Endothelial cell of umbilical vein (primary cell): ENCODE measurements at regions not wholly inside any gene's neighbourhood (a gene's known extent, or its start where the extent isn't known, plus 50 kb on each side); places are given as distances from the start of the nearest gene placed in this dataset.

Source experiments
- BruUV-seq: library from RNA; stranded (reverse); fragments of 400-500 nt; replicated peaks from 2 replicates; lab custom pipeline; 2021; lab: Mats Ljungman, UMichigan
- CTCF ChIA-PET: fragments of 300-600, 350-600 bp; sonication (Branson Sonifier 250); formaldehyde crosslinking; loops from one replicate; lab custom pipeline; 2021; ENCODE audit warnings: antibody characterized with exemption, inconsistent platforms; lab: Charles Lee
- POLR2A ChIA-PET: fragments of 300-600, 350-600 bp; sonication (Branson Sonifier 250); formaldehyde crosslinking; loops from one replicate; lab custom pipeline; 2021; ENCODE audit warnings: antibody characterized with exemption, inconsistent platforms; lab: Charles Lee
- DNase-seq: peaks from one replicate; pipeline ENCODE4 v3.0.0-alpha.2; 2011; ENCODE audit warnings: low read depth, low spot score
- FAIRE-seq: peaks from 2 replicates; lab custom pipeline; 2011; peaks lifted over from hg19 to GRCh38; lab: Jason Lieb, UNC
- H2AFZ ChIP-seq: 2 replicates; pipeline ENCODE4 v1.6.0; 2012; ENCODE audit warnings: low read depth, low read length, control low read depth, inconsistent platforms
- H3K27ac ChIP-seq: 2 replicates; pipeline ENCODE4 v1.5.1; 2011; ENCODE audit warnings: low read depth, mild to moderate bottlenecking, control low read depth, low read length, moderate library complexity; ENCODE audit not compliant: insufficient read depth
- H3K27me3 ChIP-seq, 2 experiments: 2 replicates each; pipeline versions ENCODE4 v1.6.0 to v1.6.1; 2011; ENCODE audit warnings: low read length in 2 of 2, mixed read lengths in 1 of 2; ENCODE audit not compliant: control insufficient read depth in 2 of 2, insufficient read depth in 2 of 2
- H3K36me3 ChIP-seq, 2 experiments: 2 replicates in 1 of 2; 3 replicates in 1 of 2; pipeline ENCODE4 v1.5.1; 2011; ENCODE audit warnings: low read length in 2 of 2, mild to moderate bottlenecking in 1 of 2, moderate library complexity in 1 of 2; ENCODE audit not compliant: control insufficient read depth in 2 of 2, insufficient read depth in 2 of 2; ENCODE audit errors: extremely low read depth in 1 of 2
- H3K4me1 ChIP-seq: 3 replicates; pipeline ENCODE4 v1.5.1; 2011; ENCODE audit warnings: mild to moderate bottlenecking, low read length; ENCODE audit not compliant: control insufficient read depth, insufficient read depth; ENCODE audit errors: extremely low read depth
- H3K4me2 ChIP-seq: 2 replicates; pipeline ENCODE4 v1.6.1; 2011; ENCODE audit warnings: low read length, control low read depth, mixed read lengths; ENCODE audit not compliant: insufficient read depth
- H3K4me3 ChIP-seq, 3 experiments: fragments of 200-600 bp in 1 of 3; sonication (generic), shearing (Covaris generic) in 1 of 3; replicated peaks in 1 of 3; 2 replicates each; pipeline ENCODE4 v1.5.1; 2011 to 2016; ENCODE audit warnings: control low read depth in 3 of 3, low read length in 3 of 3, mild to moderate bottlenecking in 2 of 3, inconsistent platforms in 1 of 3, low read depth in 1 of 3, moderate library complexity in 1 of 3; ENCODE audit not compliant: insufficient read depth in 1 of 3
- H3K79me2 ChIP-seq: 2 replicates; pipeline ENCODE4 v1.6.0; 2012; ENCODE audit warnings: low read length, inconsistent platforms; ENCODE audit not compliant: control insufficient read depth, insufficient read depth
- H3K9ac ChIP-seq: replicated peaks from 2 replicates; pipeline ENCODE3; 2011; ENCODE audit warnings: low read length, control low read depth; ENCODE audit not compliant: insufficient read depth; ENCODE audit errors: extremely low read depth
- H3K9me1 ChIP-seq: replicated peaks from 3 replicates; pipeline ENCODE4 v1.6.0; 2011; ENCODE audit warnings: mild to moderate bottlenecking, low read length; ENCODE audit not compliant: control insufficient read depth, insufficient read depth; ENCODE audit errors: extremely low read depth
- H3K9me3 ChIP-seq: replicated peaks from 2 replicates; pipeline ENCODE4 v1.5.1; 2012; ENCODE audit warnings: low read length, inconsistent platforms; ENCODE audit not compliant: control insufficient read depth, insufficient read depth
- H4K20me1 ChIP-seq: replicated peaks from 2 replicates; pipeline ENCODE3; 2011; ENCODE audit warnings: mild to moderate bottlenecking, low read length; ENCODE audit not compliant: control insufficient read depth, insufficient read depth; ENCODE audit errors: extremely low read depth
- EZH2 ChIP-seq: IDR thresholded peaks from 2 replicates; pipeline ENCODE4 v1.6.1; 2012; ENCODE audit warnings: borderline replicate concordance, low read depth, mild to moderate bottlenecking, moderate library complexity, low read length, inconsistent platforms; ENCODE audit not compliant: severe bottlenecking
- FOS ChIP-seq: IDR thresholded peaks from 2 replicates; pipeline ENCODE4 v1.6.1; 2011; ENCODE audit warnings: mild to moderate bottlenecking, low read length, moderate library complexity, borderline replicate concordance; ENCODE audit not compliant: insufficient read depth
- GATA2 ChIP-seq: IDR thresholded peaks from 2 replicates; pipeline ENCODE4 v1.7.0; 2011; ENCODE audit warnings: low read depth, mild to moderate bottlenecking, moderate library complexity, mixed read lengths, low read length; ENCODE audit not compliant: insufficient read length, insufficient read depth
- JUN ChIP-seq: IDR thresholded peaks from 2 replicates; pipeline ENCODE4 v1.6.1; 2011; ENCODE audit warnings: borderline replicate concordance, low read depth; ENCODE audit not compliant: insufficient read length, insufficient read depth
- MYC ChIP-seq: IDR thresholded peaks from one replicate; pipeline ENCODE4 v1.6.1; 2011; ENCODE audit warnings: mild to moderate bottlenecking, low read depth, low read length
- POLR2A ChIP-seq: IDR thresholded peaks from 2 replicates; pipeline ENCODE4 v1.6.1; 2012; ENCODE audit warnings: low read depth, mild to moderate bottlenecking, control low read depth, low read length
- POLR2AphosphoS5 ChIP-seq: IDR thresholded peaks from 2 replicates; pipeline ENCODE4 v1.6.1; 2012; ENCODE audit warnings: low read depth, mild to moderate bottlenecking, control low read depth, low read length, moderate library complexity; ENCODE audit not compliant: insufficient read depth
- dilution Hi-C: fragments of 300-500 bp; cut with MboI; formaldehyde crosslinking; loops from one replicate; pipeline ENCODE4 v1.15.0; 2019; ENCODE audit warnings: low sequenced_read_pairs; ENCODE audit not compliant: extremely low pct_ligation_motif_present
- intact Hi-C: fragments of 100-400 bp; cut with micrococcal nuclease; formaldehyde crosslinking; loops from one replicate; pipeline ENCODE4 v1.10.0; 2022
- TF ChIP-seq, protein P1 (sequence below): IDR thresholded peaks from 2 replicates; pipeline ENCODE4 v1.6.1; 2011; ENCODE audit not compliant: insufficient read depth, insufficient read length
- TF ChIP-seq, protein P2 (sequence below), 2 donors: IDR thresholded peaks; 1 replicate in 1 of 2; 2 replicates in 1 of 2; pipeline ENCODE4 v1.5.1; 2011; ENCODE audit warnings: low read length in 2 of 2, mild to moderate bottlenecking in 2 of 2, moderate library complexity in 2 of 2, control low read depth in 1 of 2, inconsistent platforms in 1 of 2, low read depth in 1 of 2; ENCODE audit not compliant: insufficient read depth in 1 of 2; ENCODE audit errors: extremely low read depth in 1 of 2

DNA sequence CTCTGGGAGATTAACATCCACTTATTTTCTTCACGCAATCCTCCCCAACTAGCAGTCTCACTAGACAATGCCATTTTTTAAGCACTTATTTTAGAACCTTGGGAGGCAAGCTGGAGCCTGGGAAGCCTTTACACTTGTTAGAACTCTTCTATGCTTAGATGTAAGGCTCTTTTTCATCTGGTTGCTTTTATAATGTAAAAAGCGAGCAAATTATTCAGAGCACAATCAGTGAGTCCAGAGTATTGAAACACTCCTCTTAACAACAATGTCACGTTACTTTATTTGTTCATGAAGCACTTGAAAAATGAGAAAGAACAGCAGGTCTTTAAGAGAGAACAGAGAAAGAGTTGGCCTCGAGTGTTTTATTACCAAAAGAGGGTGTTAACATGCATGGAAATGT is 84.1 kb upstream of the SLC8A1 start:
- no peak for FAIRE-seq
- BruUV-seq = no TSS peak

More for the DNA sequence above, 84.1 kb upstream of the SLC8A1 start:
- Histone ChIP-seq H3K9me3 (no peaks in the 10 kb centered on the region), H3K36me3 (no peaks in the 10 kb centered on the region), H3K9me1 (no peaks in the 10 kb centered on the region), H3K27me3 (no peaks in the 10 kb centered on the region), H4K20me1 (no peaks in the 10 kb centered on the region), H3K4me1 (no peaks in the 10 kb centered on the region), H3K4me3 (no peak overlapping the region), H3K79me2 (no peaks in the 10 kb centered on the region), H3K27ac (no peak overlapping the region), H3K4me2 (no peak overlapping the region), H3K9ac (no peak overlapping the region), H2AFZ (no peak overlapping the region)
- dilution Hi-C loops (no loop called here), intact Hi-C loops (no loop called here)
- DNase-seq = no peak
- ChIA-PET CTCF (no interaction called here), POLR2A (no interaction called here)
- no peak for TF ChIP-seq EZH2
- TF ChIP-seq, protein P1, sequence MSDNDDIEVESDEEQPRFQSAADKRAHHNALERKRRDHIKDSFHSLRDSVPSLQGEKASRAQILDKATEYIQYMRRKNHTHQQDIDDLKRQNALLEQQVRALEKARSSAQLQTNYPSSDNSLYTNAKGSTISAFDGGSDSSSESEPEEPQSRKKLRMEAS = no peak
- TF ChIP-seq MYC = no peak
- no peak for TF ChIP-seq POLR2AphosphoS5
- no peak for TF ChIP-seq POLR2A
- TF ChIP-seq GATA2 = no peak
- TF ChIP-seq, protein P2, sequence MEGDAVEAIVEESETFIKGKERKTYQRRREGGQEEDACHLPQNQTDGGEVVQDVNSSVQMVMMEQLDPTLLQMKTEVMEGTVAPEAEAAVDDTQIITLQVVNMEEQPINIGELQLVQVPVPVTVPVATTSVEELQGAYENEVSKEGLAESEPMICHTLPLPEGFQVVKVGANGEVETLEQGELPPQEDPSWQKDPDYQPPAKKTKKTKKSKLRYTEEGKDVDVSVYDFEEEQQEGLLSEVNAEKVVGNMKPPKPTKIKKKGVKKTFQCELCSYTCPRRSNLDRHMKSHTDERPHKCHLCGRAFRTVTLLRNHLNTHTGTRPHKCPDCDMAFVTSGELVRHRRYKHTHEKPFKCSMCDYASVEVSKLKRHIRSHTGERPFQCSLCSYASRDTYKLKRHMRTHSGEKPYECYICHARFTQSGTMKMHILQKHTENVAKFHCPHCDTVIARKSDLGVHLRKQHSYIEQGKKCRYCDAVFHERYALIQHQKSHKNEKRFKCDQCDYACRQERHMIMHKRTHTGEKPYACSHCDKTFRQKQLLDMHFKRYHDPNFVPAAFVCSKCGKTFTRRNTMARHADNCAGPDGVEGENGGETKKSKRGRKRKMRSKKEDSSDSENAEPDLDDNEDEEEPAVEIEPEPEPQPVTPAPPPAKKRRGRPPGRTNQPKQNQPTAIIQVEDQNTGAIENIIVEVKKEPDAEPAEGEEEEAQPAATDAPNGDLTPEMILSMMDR (IDR thresholded peaks at IDR 0.05; ENCODE audit: extremely low read depth in 1 of 2, insufficient read depth in 1 of 2, low read depth in 1 of 2, low read length in 2 of 2) = no peak
- no peak for TF ChIP-seq JUN
- no peak for TF ChIP-seq FOS
